Osteoblast (primary cell): ENCODE measurements at regions not wholly inside any gene's neighbourhood (a gene's known extent, or its start where the extent isn't known, plus 50 kb on each side); places are given as distances from the start of the nearest gene placed in this dataset. TPM values are rescaled to one million over a fixed set of nuclear protein-coding genes. Genes with fewer than 3 reads are reported as not detected.
"Not testable (repeated sequence)": the region's sequence is repeated elsewhere in the genome, so short reads cannot be mapped to it uniquely, and the experiment has no call there.

Experiments
- DNase-seq: peaks from one replicate; pipeline ENCODE4 v3.0.0; 2011; ENCODE audit warnings: low spot score, mixed read lengths; ENCODE audit not compliant: insufficient read length; ENCODE audit errors: missing footprints
- H2AFZ ChIP-seq: 2 replicates; pipeline ENCODE4 v1.6.0; 2011; ENCODE audit warnings: mild to moderate bottlenecking, low read length
- H3K27ac ChIP-seq: 2 replicates; pipeline ENCODE4 v1.5.1; 2011; ENCODE audit warnings: mild to moderate bottlenecking, low read depth, low read length, moderate library complexity
- H3K27me3 ChIP-seq: 2 replicates; pipeline ENCODE4 v1.6.0; 2012; ENCODE audit warnings: mild to moderate bottlenecking, control low read depth, inconsistent platforms, low read length, moderate library complexity; ENCODE audit not compliant: insufficient read depth
- H3K36me3 ChIP-seq: 2 replicates; pipeline ENCODE4 v1.5.1; 2011; ENCODE audit warnings: mild to moderate bottlenecking, low read length, control low read depth, moderate library complexity; ENCODE audit not compliant: insufficient read depth
- H3K4me1 ChIP-seq: 2 replicates; pipeline ENCODE4 v1.5.1; 2011; ENCODE audit warnings: mild to moderate bottlenecking, low read length, control low read depth, moderate library complexity; ENCODE audit not compliant: insufficient read depth
- H3K4me2 ChIP-seq: 2 replicates; pipeline ENCODE4 v1.6.0; 2011; ENCODE audit warnings: mild to moderate bottlenecking, low read length; ENCODE audit not compliant: insufficient read depth
- H3K4me3 ChIP-seq: fragments of 200-600 bp; sonication (generic); 3 replicates; pipeline ENCODE4 v1.5.1; 2012; ENCODE audit warnings: mild to moderate bottlenecking, low read length, inconsistent platforms; ENCODE audit not compliant: insufficient read depth
- H3K79me2 ChIP-seq: 2 replicates; pipeline ENCODE4 v1.6.0; 2012; ENCODE audit warnings: mild to moderate bottlenecking, low read length, control low read depth, inconsistent platforms; ENCODE audit not compliant: insufficient read depth
- H3K9me3 ChIP-seq: 2 replicates; pipeline ENCODE4 v1.5.1; 2011; ENCODE audit warnings: low read depth, low read length, control low read depth
- H4K20me1 ChIP-seq: 2 replicates; pipeline ENCODE4 v1.6.0; 2012; ENCODE audit warnings: mild to moderate bottlenecking, low read length, control low read depth; ENCODE audit not compliant: insufficient read depth
- CTCF ChIP-seq: IDR thresholded peaks from 2 replicates; pipeline ENCODE4 v1.5.1; 2011; ENCODE audit warnings: mild to moderate bottlenecking, low read depth, low read length, moderate library complexity; ENCODE audit errors: extremely low read depth
- small RNA-seq: library from RNA; depleted of rRNA; stranded (forward); fragments of <200 nt; gene quantifications from one replicate; pipeline ENCODE3, GENCODE V24; 2012

DNA sequence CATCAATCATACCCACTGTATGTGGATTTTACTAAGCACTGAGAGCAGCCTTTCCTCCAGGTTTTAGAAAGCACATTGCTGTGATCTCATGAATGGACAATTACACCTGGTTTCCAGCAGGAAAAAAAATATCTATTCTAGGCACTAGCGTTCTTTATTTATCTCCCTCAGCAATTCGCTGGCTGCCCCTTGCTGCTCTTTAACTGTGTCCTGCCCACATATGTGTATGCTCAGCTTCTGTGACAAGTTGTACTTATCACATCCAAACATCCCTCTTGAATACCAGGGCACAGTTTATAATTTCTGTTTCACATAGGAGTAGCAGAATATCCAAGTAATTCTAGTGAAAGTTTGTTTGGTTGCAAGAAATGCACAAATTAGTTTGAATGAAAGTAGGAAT, 146.8 kb downstream of the USP46 start:
- H3K36me3 ChIP-seq: no peaks in the 10 kb centered on the region
- TF ChIP-seq CTCF: no peak
- H3K9me3 ChIP-seq: no peaks in the 10 kb centered on the region
- DNase-seq: no peak
- no peak overlapping the region for H3K4me3 ChIP-seq
- no peaks in the 10 kb centered on the region for H3K79me2 ChIP-seq
- H3K27ac ChIP-seq: no peak overlapping the region
- H2AFZ ChIP-seq: no peak overlapping the region
- no peaks in the 10 kb centered on the region for H4K20me1 ChIP-seq
- H3K4me2 ChIP-seq: no peak overlapping the region
- no peaks in the 10 kb centered on the region for H3K4me1 ChIP-seq
- H3K27me3 ChIP-seq: no peaks in the 10 kb centered on the region

DNA sequence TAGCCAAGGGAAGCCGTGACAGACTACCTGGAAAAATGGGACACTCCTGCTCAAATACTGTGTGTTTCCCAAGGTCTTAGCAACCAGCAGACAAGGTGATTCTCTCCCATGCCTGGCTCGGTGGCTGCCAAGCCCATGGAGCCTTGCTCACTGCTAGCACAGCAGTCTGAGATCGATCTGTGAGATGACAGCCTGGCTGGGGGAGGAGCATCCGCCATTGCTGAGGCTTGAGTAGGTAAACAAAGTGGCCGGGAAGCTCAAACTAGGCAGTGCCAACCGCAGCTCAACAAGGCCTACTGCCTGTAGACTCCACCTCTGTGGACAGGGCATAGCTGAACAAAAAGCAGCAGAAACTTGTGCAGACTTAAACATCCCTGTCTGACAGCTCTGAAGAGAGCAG, 137.0 kb downstream of the USP46 start:
- H3K4me2 ChIP-seq, H2AFZ ChIP-seq, H3K27me3 ChIP-seq, H3K4me1 ChIP-seq, H3K27ac ChIP-seq, H3K79me2 ChIP-seq, H3K9me3 ChIP-seq, H4K20me1 ChIP-seq, DNase-seq, H3K36me3 ChIP-seq, H3K4me3 ChIP-seq: not testable (repeated sequence)

GRCh38 chr4:52529983-52530382, 129.1 kb downstream of the USP46 start:
- DNase-seq: peak; percentile 49
- Histone ChIP-seq H3K4me1 (no peaks in the 10 kb centered on the region), H3K36me3 (no peaks in the 10 kb centered on the region), H3K4me3 (no peak overlapping the region), H3K27ac (no peak overlapping the region), H3K27me3 (no peaks in the 10 kb centered on the region), H3K79me2 (no peaks in the 10 kb centered on the region), H3K9me3 (no peaks in the 10 kb centered on the region), H4K20me1 (no peaks in the 10 kb centered on the region), H3K4me2 (no peak overlapping the region), H2AFZ (no peak overlapping the region)
- TF ChIP-seq CTCF: no peak

GRCh38 chr4:52535793-52536192, 123.3 kb downstream of the USP46 start:
- DNase-seq: peak; percentile 22
- Histone ChIP-seq H3K79me2 (no peaks in the 10 kb centered on the region), H3K36me3 (no peaks in the 10 kb centered on the region), H4K20me1 (no peaks in the 10 kb centered on the region), H2AFZ (no peak overlapping the region), H3K27me3 (no peaks in the 10 kb centered on the region), H3K4me2 (no peak overlapping the region), H3K4me1 (no peaks in the 10 kb centered on the region), H3K4me3 (no peak overlapping the region), H3K27ac (no peak overlapping the region), H3K9me3 (no peaks in the 10 kb centered on the region)
- no peak for TF ChIP-seq CTCF

Small RNAs in the stretch of these regions (small RNA-seq; reads per million reads assigned to genes)
- gene RNU6-1252P: not detected
